Loucy (cell line): ENCODE measurements at regions not wholly inside any gene's neighbourhood (a gene's known extent, or its start where the extent isn't known, plus 50 kb on each side); places are given as distances from the start of the nearest gene placed in this dataset.

Source experiments
- H2AFZ ChIP-seq: fragments of 200-600 bp; sonication (generic); 2 replicates; pipeline ENCODE4 v1.6.0; 2016; ENCODE audit warnings: antibody characterized with exemption, mild to moderate bottlenecking, low read length, moderate library complexity
- H3F3A ChIP-seq: fragments of 200-600 bp; 2 replicates; pipeline ENCODE4 v1.6.0; 2016; ENCODE audit warnings: antibody characterized with exemption, low read depth, mild to moderate bottlenecking
- H3K27me3 ChIP-seq: fragments of 200-600 bp; sonication (generic); 2 replicates; pipeline ENCODE4 v1.6.1; 2014; ENCODE audit warnings: low read length, mild to moderate bottlenecking; ENCODE audit not compliant: insufficient read depth, poor library complexity, severe bottlenecking
- H3K36me3 ChIP-seq: fragments of 200-600 bp; sonication (generic); 2 replicates; pipeline ENCODE4 v1.6.1; 2016; ENCODE audit warnings: low read length; ENCODE audit not compliant: insufficient read depth
- H3K4me1 ChIP-seq: fragments of 200-600 bp; sonication (generic); 2 replicates; pipeline ENCODE4 v1.5.1; 2014; ENCODE audit warnings: low read length, mild to moderate bottlenecking; ENCODE audit not compliant: insufficient read depth, poor library complexity, severe bottlenecking
- H3K4me2 ChIP-seq: fragments of 200-600 bp; sonication (generic); 2 replicates; pipeline ENCODE4 v1.6.0; 2014; ENCODE audit warnings: antibody characterized with exemption, low read length, low read depth, mild to moderate bottlenecking; ENCODE audit not compliant: poor library complexity, severe bottlenecking
- H3K4me3 ChIP-seq: fragments of 200-600 bp; sonication (generic); 2 replicates; pipeline ENCODE4 v1.5.1; 2014; ENCODE audit warnings: low read length, mild to moderate bottlenecking, mixed read lengths; ENCODE audit not compliant: poor library complexity, severe bottlenecking
- H3K79me2 ChIP-seq: fragments of 200-600 bp; sonication (generic); 2 replicates; pipeline ENCODE4 v1.6.1; 2014; ENCODE audit warnings: low read length; ENCODE audit not compliant: insufficient read depth
- H3K9ac ChIP-seq: fragments of 200-600 bp; sonication (generic); 2 replicates; pipeline ENCODE4 v1.6.0; 2014; ENCODE audit warnings: mild to moderate bottlenecking, low read depth, low read length, moderate library complexity; ENCODE audit not compliant: poor library complexity, severe bottlenecking
- H3K9me2 ChIP-seq: fragments of 200-600 bp; sonication (generic); replicated peaks from 2 replicates; pipeline ENCODE4 v1.6.1; 2016; ENCODE audit warnings: low read depth, low read length, mixed read lengths
- H3K9me3 ChIP-seq: fragments of 200-600 bp; sonication (generic); 2 replicates; pipeline ENCODE4 v1.6.1; 2014; ENCODE audit warnings: mild to moderate bottlenecking, antibody characterized with exemption, low read length, low read depth; ENCODE audit not compliant: insufficient read depth
- H4K20me1 ChIP-seq: fragments of 200-600 bp; sonication (generic); 2 replicates; pipeline ENCODE4 v1.6.0; 2014; ENCODE audit warnings: antibody characterized with exemption, low read length, mild to moderate bottlenecking; ENCODE audit not compliant: insufficient read depth, poor library complexity, severe bottlenecking
- CTCF ChIP-seq: fragments of 200-600 bp; sonication (generic); conservative IDR thresholded peaks from 2 replicates; pipeline ENCODE4 v1.5.1; 2014; ENCODE audit warnings: mild to moderate bottlenecking, antibody characterized with exemption, low read length
- EZH2phosphoT487 ChIP-seq: fragments of 200-600 bp; IDR thresholded peaks from 2 replicates; pipeline ENCODE4 v1.6.1; 2018; ENCODE audit warnings: antibody characterized with exemption, mild to moderate bottlenecking, moderate library complexity, borderline replicate concordance

DNA sequence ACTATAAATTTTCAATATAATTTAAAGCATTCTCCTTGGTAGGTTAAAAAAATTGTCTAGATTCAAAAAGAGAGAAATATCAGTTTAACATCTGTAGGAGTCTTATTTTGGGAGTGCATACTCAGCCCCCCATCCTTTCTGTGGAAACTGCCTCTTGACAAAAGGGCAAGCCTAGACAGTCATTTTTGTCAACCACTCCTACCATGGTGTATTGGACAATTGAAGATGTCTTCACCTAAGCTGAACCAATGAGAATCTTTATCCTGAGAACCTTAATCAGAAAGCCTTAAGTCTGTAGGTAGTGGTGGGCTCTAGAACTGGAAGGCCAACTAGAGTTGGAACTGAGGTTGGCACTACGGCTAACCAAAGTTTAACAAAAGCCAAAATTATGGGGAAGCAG lies 65.7 kb upstream of the MED13 start:
- Histone ChIP-seq H3K4me2 (no peak overlapping the region), H2AFZ (peak overlapping the region; percentile 49; the same call in 1 of the 2 replicates), H3K9ac (no peak overlapping the region), H3K4me3 (no peak overlapping the region), H3K9me3 (no peaks in the 10 kb centered on the region), H3K79me2 (no peaks in the 10 kb centered on the region), H3K36me3 (no peaks in the 10 kb centered on the region), H3F3A (no peaks in the 10 kb centered on the region), H3K27me3 (no peaks in the 10 kb centered on the region), H3K4me1 (peaks cover 11% of the 10 kb centered on the region), H4K20me1 (no peaks in the 10 kb centered on the region), H3K9me2 (no peaks in the 10 kb centered on the region)
- TF ChIP-seq CTCF (no peak), EZH2phosphoT487 (no peak)

- H3K27me3 ChIP-seq = no peaks in the 10 kb centered on the region
- no peak for TF ChIP-seq EZH2phosphoT487
- TF ChIP-seq CTCF = no peak
- no peaks in the 10 kb centered on the region for H3K9me3 ChIP-seq
- peak overlapping the region; percentile 38; the same call in 1 of the 2 replicates for H2AFZ ChIP-seq
- peaks cover 14% of the 10 kb centered on the region for H3K4me1 ChIP-seq
- H4K20me1 ChIP-seq = no peaks in the 10 kb centered on the region
- H3K36me3 ChIP-seq = no peaks in the 10 kb centered on the region
- no peaks in the 10 kb centered on the region for H3K79me2 ChIP-seq
- H3K4me3 ChIP-seq = no peak overlapping the region
- H3F3A ChIP-seq = no peaks in the 10 kb centered on the region
- no peak overlapping the region for H3K9ac ChIP-seq
- H3K4me2 ChIP-seq = peak overlapping the region; percentile 7
- no peaks in the 10 kb centered on the region for H3K9me2 ChIP-seq
Observed at GRCh38 chr17:62126292-62126691, 61.2 kb upstream of the MED13 start.

- Histone ChIP-seq H3K27me3 (no peaks in the 10 kb centered on the region), H3K4me1 (peaks cover 23% of the 10 kb centered on the region), H3F3A (peaks cover 3% of the 10 kb centered on the region; the same call in 1 of the 2 replicates), H3K4me2 (no peak overlapping the region), H3K4me3 (no peak overlapping the region), H3K9me2 (no peaks in the 10 kb centered on the region), H4K20me1 (no peaks in the 10 kb centered on the region), H3K9me3 (no peaks in the 10 kb centered on the region), H3K9ac (no peak overlapping the region), H2AFZ (peak overlapping the region; percentile 45; the same call in 1 of the 2 replicates), H3K36me3 (no peaks in the 10 kb centered on the region), H3K79me2 (no peaks in the 10 kb centered on the region)
- TF ChIP-seq EZH2phosphoT487 (no peak), CTCF (no peak)
Observed at GRCh38 chr17:62125307-62125706, 60.2 kb upstream of the MED13 start.
